ENCODE measurements at regions not wholly inside any gene's neighbourhood (a gene's known extent, or its start where the extent isn't known, plus 50 kb on each side); places are given as distances from the start of the nearest gene placed in this dataset.

- no peak for DNase-seq (ENCODE audit: low spot score)
Observed at GRCh38 chr10:106520698-106521097, 643.8 kb downstream of the SORCS1 start.

GRCh38 chr10:106519376-106520030, 645.0 kb downstream of the SORCS1 start:
- no peak for DNase-seq (ENCODE audit: low spot score)

DNA sequence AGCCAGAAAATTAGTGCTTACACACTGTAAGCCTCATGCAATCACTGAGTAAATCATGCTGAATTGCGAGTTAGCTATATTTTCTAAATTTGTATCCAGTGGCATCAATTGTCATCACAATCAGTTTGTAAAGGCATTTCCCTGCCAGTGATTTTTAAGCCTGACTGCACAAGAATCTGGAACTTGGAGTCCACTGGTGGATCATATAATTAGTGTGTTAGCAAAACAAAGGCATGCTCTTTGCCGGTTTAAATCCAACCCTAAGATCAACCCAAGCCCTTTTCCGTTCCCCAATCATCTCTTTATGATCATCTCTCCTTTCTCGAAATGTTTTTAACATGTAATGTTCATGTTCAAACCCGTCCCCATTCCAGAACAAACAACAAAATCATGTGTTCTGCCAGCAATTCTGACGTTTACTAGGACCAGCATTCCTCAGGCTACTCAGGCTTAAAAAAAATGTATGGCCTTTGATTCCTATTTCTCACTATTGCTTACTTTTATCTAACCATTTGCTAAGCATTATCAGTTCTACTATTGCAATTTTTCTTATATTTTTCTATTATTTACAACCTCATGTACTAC, 649.2 kb downstream of the SORCS1 start:
- no peak for DNase-seq (ENCODE audit: low spot score)

- no peak for DNase-seq (ENCODE audit: low spot score)
Observed at GRCh38 chr10:106513352-106513771, 651.1 kb downstream of the SORCS1 start.

- DNase-seq (ENCODE audit: low spot score): no peak
Observed at GRCh38 chr10:106511917-106512316, 652.6 kb downstream of the SORCS1 start.

DNA sequence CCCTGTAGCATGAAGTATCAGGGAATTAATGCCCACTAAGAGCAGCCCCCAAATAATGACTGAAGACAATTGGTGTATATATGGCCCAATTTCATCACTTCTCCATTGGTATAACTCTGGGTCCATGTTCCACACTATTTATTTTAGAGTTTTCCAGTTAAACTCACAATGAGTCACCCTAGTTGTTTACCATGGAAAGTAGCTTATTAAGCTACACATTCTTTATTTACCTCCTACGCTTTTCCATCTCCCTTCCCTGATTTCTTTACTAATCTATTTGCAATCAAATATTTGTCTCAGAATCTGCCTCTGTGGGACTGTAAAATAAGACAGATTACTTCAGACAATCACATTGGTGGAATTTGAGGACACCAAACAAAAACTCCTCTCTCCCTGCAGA, 655.6 kb downstream of the SORCS1 start:
- no peak for DNase-seq (ENCODE audit: low spot score)

DNA sequence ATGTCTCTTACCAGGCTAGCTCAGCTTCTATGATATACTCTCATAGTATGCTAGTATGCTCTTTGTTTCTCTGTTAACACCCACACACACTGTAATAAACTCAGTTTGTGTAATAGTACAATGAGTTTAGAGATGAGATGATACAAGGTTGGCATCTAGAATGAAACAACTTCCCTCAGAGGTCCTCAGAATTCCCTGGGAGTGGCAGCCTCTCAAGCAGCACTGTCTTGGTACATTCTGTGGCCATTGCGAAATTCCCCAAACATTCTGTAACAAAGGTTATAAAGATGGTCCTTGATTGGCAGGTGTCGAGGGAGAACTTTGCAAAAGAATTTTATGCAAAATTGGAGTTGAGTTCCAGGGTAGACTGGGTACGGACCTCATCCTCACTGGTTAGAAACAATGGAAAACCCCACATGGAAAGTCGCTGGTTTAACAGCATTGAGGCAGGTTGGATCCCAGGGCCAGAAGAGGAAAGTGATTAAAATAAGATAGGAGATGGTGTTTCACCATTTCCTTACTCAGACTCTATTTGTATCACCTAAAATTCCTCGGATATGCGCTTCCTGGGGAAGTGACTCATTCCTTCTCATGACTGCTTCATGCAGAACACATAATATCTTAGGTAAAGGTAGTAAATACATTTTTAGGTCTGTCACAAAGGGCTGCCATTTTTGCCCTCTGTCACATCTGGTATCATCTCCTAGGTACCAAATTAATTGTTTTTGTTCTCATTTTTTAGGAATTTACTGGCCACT, 657.8 kb downstream of the SORCS1 start:
- DNase-seq (ENCODE audit: low spot score): no peak

- DNase-seq (ENCODE audit: low spot score): no peak
Observed at GRCh38 chr10:106504536-106504935, 660.0 kb downstream of the SORCS1 start.

- no peak for DNase-seq (ENCODE audit: low spot score)
Observed at GRCh38 chr10:106502641-106503040, 661.9 kb downstream of the SORCS1 start.

- DNase-seq (ENCODE audit: low spot score): no peak
Observed at GRCh38 chr10:106500925-106501525, 663.5 kb downstream of the SORCS1 start.

- no peak for DNase-seq (ENCODE audit: low spot score)
Observed at GRCh38 chr10:106500041-106500924, 664.2 kb downstream of the SORCS1 start.

- DNase-seq (ENCODE audit: low spot score): no peak
Observed at GRCh38 chr10:106499448-106499847, 665.1 kb downstream of the SORCS1 start.

DNA sequence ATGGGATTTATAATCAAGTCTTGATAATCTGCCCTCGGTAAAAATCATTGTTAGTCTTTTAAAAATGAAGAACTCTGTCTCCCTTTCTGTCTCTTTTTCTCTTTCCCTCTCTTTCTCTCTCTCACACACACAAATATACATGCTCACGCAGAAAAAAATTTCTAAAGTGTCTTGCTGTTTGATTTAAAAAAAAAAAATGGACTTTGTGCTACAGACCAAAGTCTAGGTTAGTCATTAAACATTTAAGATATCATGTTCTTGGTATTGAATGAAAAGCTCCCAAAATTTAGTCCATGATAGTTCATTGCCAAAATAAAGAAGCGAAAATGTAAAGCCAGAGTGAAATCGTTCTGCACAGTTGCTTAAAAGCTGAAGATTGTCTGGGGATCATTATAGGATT, 665.8 kb downstream of the SORCS1 start:
- DNase-seq (ENCODE audit: low spot score): no peak

DNA sequence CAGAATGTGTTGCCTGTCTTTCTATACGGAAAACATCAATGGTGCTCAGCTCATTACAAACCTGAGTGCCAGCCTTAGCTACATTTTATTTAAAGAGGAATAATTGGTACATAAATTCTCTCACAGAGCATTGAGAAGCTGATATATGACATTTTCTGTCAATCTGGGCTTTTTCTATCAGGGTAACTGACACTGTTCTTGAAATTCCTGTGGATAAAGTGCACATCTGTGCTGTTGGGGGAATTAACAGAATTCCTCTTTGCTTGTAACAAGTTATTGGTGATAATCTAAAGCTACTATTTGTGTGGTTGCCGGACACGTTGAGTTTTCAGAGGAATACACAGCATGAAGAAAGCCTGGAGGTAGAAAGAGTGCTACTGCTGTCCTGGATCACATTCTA, 668.6 kb downstream of the SORCS1 start:
- DNase-seq (ENCODE audit: low spot score): no peak

DNA sequence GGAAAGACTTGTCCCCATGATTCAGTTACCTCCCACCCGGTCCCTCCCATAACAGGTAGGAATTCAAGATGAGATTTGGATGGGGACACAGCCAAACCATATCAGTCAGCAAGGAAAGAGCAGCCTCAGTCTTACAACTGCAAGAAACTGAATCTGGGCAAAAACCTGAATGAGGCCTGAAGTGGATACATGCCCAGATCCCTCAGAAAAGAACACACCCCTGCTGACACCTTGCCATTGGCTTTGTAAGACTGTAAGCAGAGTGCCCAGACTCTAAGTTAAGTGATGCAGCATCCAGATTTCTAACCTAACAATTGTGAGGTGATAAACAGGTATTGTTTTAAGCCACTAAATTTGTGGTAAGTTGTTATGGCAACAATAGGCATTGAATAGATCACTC, 670.8 kb downstream of the SORCS1 start:
- DNase-seq (ENCODE audit: low spot score): no peak

GRCh38 chr10:106493226-106493625, 671.3 kb downstream of the SORCS1 start:
- no peak for DNase-seq (ENCODE audit: low spot score)

GRCh38 chr10:106487726-106488125, 676.8 kb downstream of the SORCS1 start:
- DNase-seq (ENCODE audit: low spot score): no peak

GRCh38 chr10:106481598-106482275, 682.8 kb downstream of the SORCS1 start:
- DNase-seq (ENCODE audit: low spot score): no peak

DNA sequence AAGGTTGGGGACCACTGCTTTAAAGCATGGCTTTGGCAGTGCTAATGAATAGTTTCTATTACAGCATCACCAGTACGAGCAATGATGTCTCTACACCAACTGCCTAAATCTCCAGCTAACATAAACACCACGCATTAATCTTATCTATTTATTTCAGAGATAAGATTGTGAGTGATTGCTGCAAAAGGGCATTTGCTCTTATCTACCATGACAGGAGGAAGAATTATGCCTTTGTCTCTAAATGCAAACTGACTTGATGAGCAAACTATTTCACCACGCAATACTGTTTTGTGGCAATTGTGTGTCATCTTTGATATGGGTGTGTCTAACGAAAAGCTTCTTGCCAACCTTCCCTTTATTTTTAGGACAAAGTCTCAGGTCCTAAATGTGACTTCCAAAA, 684.9 kb downstream of the SORCS1 start:
- DNase-seq (ENCODE audit: low spot score): no peak

GRCh38 chr10:106474876-106475275, 689.6 kb downstream of the SORCS1 start:
- DNase-seq (ENCODE audit: low spot score): no peak

DNA sequence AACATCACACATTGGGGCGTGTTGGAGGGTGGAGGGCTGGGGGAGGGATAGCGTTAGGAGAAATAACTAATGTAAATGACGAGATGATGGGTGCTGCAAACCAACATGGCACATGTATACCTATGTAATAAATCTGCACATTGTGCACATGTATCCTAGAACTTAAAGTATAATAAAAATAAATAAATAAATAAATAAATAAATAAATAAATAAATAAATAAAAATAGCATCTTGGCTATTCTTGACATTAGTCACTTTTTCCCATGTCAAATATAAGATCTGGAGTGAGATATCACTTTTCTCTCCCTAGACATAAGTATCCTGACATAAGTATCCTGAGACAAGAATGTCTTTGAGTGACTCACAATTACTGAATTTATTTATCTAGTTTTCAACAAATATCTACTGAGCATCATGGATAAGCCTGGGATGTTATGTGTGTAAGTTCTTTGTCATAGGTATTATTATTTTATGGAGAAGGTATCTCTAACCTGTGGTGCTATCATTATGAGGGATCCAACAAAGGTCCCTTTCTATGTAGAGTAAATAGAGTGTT, 691.3 kb downstream of the SORCS1 start:
- no peak for DNase-seq (ENCODE audit: low spot score)
